PC-3 (cell line): ENCODE measurements at regions not wholly inside any gene's neighbourhood (a gene's known extent, or its start where the extent isn't known, plus 50 kb on each side); places are given as distances from the start of the nearest gene placed in this dataset.
"Not testable (repeated sequence)": the region's sequence is repeated elsewhere in the genome, so short reads cannot be mapped to it uniquely, and the experiment has no call there.

Source experiments
- CTCF ChIP-seq: fragments of 300-600 bp; sonication (generic); conservative IDR thresholded peaks from 2 replicates; pipeline ENCODE4 v1.5.1; 2017; ENCODE audit warnings: antibody characterized with exemption, low read depth, mild to moderate bottlenecking, low read length
- EZH2 ChIP-seq: fragments of 300-600 bp; sonication (generic); IDR thresholded peaks from one replicate; pipeline ENCODE4 v1.6.1; 2017; ENCODE audit warnings: antibody characterized with exemption, mild to moderate bottlenecking, low read length; ENCODE audit not compliant: unreplicated experiment
- EZH2phosphoT487 ChIP-seq: fragments of 300-600 bp; sonication (generic); IDR thresholded peaks from 2 replicates; pipeline ENCODE4 v1.6.1; 2018; ENCODE audit warnings: mild to moderate bottlenecking, antibody characterized with exemption, low read length, borderline replicate concordance

- not testable (repeated sequence) for TF ChIP-seq CTCF, EZH2, EZH2phosphoT487
Measured at GRCh38 chr12:102666176-102666575, 185.8 kb upstream of the IGF1 start.
